Occipital lobe (tissue), 1 donor: ENCODE measurements at regions not wholly inside any gene's neighbourhood (a gene's known extent, or its start where the extent isn't known, plus 50 kb on each side); places are given as distances from the start of the nearest gene placed in this dataset.
"Not testable (repeated sequence)": the region's sequence is repeated elsewhere in the genome, so short reads cannot be mapped to it uniquely, and the experiment has no call there.

Experiments used
- DNase-seq: peaks from one replicate; lab custom pipeline; 2025; lab: John Stamatoyannopoulos, UW

- DNase-seq: no peak
Observed at GRCh38 chrX:46367491-46367890, 177.7 kb downstream of the ZNF674 start.

GRCh38 chrX:46366381-46367207 lies 178.6 kb downstream of the ZNF674 start:
- no peak for DNase-seq

- DNase-seq: no peak
Observed at GRCh38 chrX:46354481-46354880, 190.7 kb downstream of the ZNF674 start.

GRCh38 chrX:46341767-46342322 lies 203.4 kb downstream of the ZNF674 start:
- DNase-seq: no peak

- no peak for DNase-seq
Observed at GRCh38 chrX:46340696-46341095, 204.5 kb downstream of the ZNF674 start.

- no peak for DNase-seq
Observed at GRCh38 chrX:46333550-46333949, 211.7 kb downstream of the ZNF674 start.

GRCh38 chrX:46330981-46331380 lies 214.2 kb downstream of the ZNF674 start:
- DNase-seq: no peak

GRCh38 chrX:46330513-46330912 lies 214.7 kb downstream of the ZNF674 start:
- DNase-seq: no peak

GRCh38 chrX:46328133-46328532 lies 217.1 kb downstream of the ZNF674 start:
- DNase-seq: no peak

- DNase-seq: no peak
Observed at GRCh38 chrX:46327566-46328115, 217.6 kb downstream of the ZNF674 start.

GRCh38 chrX:46326161-46326560 lies 219.1 kb downstream of the ZNF674 start:
- no peak for DNase-seq

- no peak for DNase-seq
Observed at GRCh38 chrX:46325312-46325877, 219.8 kb downstream of the ZNF674 start.

- no peak for DNase-seq
Observed at GRCh38 chrX:46324166-46324565, 221.1 kb downstream of the ZNF674 start.

GRCh38 chrX:46322929-46323328 lies 222.3 kb downstream of the ZNF674 start:
- not testable (repeated sequence) for DNase-seq

- DNase-seq: no peak
Observed at GRCh38 chrX:46321676-46322075, 223.5 kb downstream of the ZNF674 start.

- no peak for DNase-seq
Observed at GRCh38 chrX:46319750-46320149, 225.5 kb downstream of the ZNF674 start.

- DNase-seq: no peak
Observed at GRCh38 chrX:46318551-46318950, 226.7 kb downstream of the ZNF674 start.

- no peak for DNase-seq
Observed at GRCh38 chrX:46317163-46317562, 228.1 kb downstream of the ZNF674 start.

GRCh38 chrX:46311581-46312120 lies 233.6 kb downstream of the ZNF674 start:
- no peak for DNase-seq

GRCh38 chrX:46310815-46311497 lies 234.3 kb downstream of the ZNF674 start:
- no peak for DNase-seq

- DNase-seq: no peak
Observed at GRCh38 chrX:46308110-46308509, 237.1 kb downstream of the ZNF674 start.

GRCh38 chrX:46306103-46306502 lies 239.1 kb downstream of the ZNF674 start:
- DNase-seq: no peak
